ENCODE measurements at regions not wholly inside any gene's neighbourhood (a gene's known extent, or its start where the extent isn't known, plus 50 kb on each side); places are given as distances from the start of the nearest gene placed in this dataset.
A peak's percentile ranks its signal among the peaks of the same experiment; 100 is the strongest.
"Not testable (repeated sequence)": the region's sequence is repeated elsewhere in the genome, so short reads cannot be mapped to it uniquely, and the experiment has no call there.

DNA sequence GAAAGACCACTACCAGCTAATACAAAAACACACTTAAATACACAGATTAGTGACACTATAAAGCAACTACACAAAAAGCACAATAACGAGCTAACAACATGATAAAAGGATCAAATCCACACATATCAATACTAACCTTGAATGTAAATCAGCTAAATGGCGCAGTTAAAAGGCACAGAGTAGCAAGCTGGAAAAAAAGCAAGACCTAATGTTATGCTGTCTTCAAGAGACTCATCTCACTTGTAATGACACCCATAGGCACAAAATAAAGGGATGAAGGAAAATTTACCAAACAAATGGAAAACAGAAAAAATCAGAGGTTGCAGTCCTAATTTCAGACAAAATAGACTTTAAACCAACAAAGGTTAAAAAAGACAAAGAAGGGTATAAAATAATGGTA is 86.3 kb downstream of the NUS1 start:
- no peak for DNase-seq (ENCODE audit: low spot score)
- ATAC-seq = no peak

GRCh38 chr6:117771403-117771802 is 96.1 kb downstream of the NUS1 start:
- ATAC-seq (peak; percentile 43), DNase-seq (ENCODE audit: low spot score) (no peak)

- DNase-seq (ENCODE audit: low spot score) (no peak), ATAC-seq (no peak)
Observed at GRCh38 chr6:117776441-117776840, 101.2 kb downstream of the NUS1 start.

GRCh38 chr6:117781550-117781949 is 106.3 kb downstream of the NUS1 start:
- no peak for DNase-seq (ENCODE audit: low spot score)
- no peak for ATAC-seq

- ATAC-seq (no peak), DNase-seq (ENCODE audit: low spot score) (no peak)
Observed at GRCh38 chr6:117783279-117783678, 108.0 kb downstream of the NUS1 start.

DNA sequence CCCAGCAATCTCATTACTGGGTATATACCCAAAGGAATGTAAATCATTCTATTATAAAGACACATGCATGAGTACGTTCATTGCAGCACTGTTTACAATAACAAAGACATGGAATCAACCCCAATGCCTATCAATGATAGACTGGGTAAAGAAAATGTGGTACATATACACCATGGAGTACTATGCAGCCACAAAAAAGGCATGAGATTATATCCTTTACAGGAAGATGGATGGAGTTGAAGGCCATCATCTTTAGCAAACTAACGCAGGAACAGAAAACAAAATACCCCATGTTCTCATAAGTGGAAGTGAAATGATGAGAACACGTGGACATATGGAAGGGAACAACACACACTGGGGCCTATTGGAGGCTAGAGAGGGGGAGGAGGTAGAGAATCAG is 115.7 kb downstream of the NUS1 start:
- DNase-seq (ENCODE audit: low spot score) = no peak
- ATAC-seq = no peak

- ATAC-seq = no peak
- no peak for DNase-seq (ENCODE audit: low spot score)
Observed at GRCh38 chr6:117795234-117795633, 111.8 kb upstream of the SLC35F1 start.

DNA sequence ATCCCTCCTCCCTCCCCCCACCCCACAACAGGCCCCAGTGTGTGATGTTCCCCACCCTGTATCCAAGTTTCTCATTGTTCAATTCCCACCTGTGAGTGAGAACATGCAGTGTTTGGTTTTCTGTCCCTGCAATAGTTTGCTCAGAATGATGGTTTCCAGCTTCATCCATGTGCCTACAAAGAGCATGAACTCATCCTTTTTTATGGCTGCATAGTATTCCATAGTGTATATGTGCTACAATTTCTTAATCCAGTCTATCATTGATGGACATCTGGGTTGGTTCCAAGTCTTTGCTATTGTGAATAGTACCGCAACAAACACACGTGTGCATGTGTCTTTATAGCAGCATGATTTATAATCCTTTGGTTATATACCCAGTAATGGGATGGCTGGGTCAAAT is 108.2 kb upstream of the SLC35F1 start:
- ATAC-seq; DNase-seq (ENCODE audit: low spot score): not testable (repeated sequence)

DNA sequence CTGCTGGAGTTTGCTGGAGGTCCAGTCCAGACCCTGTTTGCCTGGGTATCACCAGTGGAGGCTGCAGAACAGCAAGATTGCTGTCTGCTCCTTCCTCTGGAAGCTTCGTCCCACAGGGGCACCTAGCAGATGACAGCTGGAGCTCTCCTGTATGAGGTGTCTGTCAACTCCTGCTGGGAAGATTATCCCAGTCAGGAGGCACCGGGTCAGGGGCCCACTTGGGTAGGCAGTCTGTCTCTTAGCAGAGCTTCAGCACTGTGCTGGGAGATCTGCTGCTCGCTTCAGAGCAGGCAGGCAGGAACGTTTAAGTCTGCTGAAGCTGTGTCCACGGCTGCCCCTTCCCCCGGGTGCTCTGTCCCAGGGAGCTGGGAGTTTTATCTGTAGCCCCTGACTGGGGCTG is 96.8 kb upstream of the SLC35F1 start:
- DNase-seq (ENCODE audit: low spot score) (no peak), ATAC-seq (no peak)

GRCh38 chr6:117817499-117817898 is 89.6 kb upstream of the SLC35F1 start:
- DNase-seq (ENCODE audit: low spot score) (no peak), ATAC-seq (no peak)

- DNase-seq (ENCODE audit: low spot score) = no peak
Observed at GRCh38 chr6:117817992-117818391, 89.1 kb upstream of the SLC35F1 start.

GRCh38 chr6:117818449-117818848 is 88.6 kb upstream of the SLC35F1 start:
- no peak for ATAC-seq

More at GRCh38 chr6:117817992-117818391, 89.1 kb upstream of the SLC35F1 start:
- ATAC-seq = no peak

DNA sequence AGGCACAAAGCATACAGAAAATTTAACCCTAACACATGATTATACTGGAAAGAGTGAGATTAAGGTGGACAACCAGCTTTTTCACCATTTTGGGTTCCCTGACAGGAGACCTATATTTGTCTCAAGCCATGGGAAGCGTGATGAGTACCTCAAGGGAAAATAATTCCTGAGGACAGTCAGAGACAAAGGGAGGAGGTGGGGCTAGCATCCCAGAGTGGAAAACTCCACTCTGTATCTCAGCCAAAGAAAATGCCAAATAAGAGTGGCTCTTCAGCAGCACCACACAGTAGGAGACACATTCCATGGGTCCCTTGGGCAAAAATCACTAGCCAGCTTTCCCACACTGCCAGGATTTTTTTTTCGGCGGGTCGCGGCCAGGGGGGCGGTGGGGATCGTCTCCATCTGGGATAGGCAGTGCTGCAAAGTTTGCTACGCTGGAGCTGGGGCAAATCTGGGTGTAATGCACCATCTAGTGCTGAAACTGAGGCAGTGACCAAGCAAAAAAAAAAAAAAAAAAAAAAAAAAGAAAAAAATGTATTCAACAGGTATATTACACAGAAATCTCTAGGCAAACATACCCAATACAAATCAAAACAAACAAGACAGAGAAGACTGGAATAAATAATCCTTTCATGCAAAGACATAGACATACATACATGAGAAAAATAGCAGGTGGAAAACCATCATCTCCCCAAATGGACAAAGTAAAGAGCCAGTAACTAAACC is 77.3 kb upstream of the SLC35F1 start:
- no peak for DNase-seq (ENCODE audit: low spot score)
- ATAC-seq = peak; percentile 59

More at GRCh38 chr6:117818449-117818848, 88.6 kb upstream of the SLC35F1 start:
- no peak for DNase-seq (ENCODE audit: low spot score)

DNA sequence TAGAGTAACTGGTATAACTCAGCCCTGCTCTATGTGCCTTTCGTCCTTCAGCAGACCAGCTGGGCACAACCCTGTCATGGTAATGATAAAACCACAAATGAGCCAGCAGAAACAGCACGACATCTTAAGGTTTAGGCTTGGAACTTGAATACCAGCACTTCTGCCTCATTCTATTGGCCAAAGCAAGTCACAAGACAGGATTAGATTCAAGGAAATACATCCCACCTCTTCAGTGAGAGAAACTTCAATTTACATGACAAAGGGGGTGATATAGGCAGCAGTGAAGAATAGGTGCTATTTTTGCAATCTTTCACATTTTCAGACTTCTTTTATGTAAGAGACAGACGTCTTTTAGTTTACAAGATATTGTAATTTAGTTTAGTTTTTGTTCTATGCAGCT is 69.8 kb upstream of the SLC35F1 start:
- no peak for DNase-seq (ENCODE audit: low spot score)
- ATAC-seq = no peak

GRCh38 chr6:117840541-117840983 is 66.5 kb upstream of the SLC35F1 start:
- no peak for DNase-seq (ENCODE audit: low spot score)

GRCh38 chr6:117847912-117848311 is 59.2 kb upstream of the SLC35F1 start:
- DNase-seq (ENCODE audit: low spot score) = no peak
- no peak for ATAC-seq

More at GRCh38 chr6:117840541-117840983, 66.5 kb upstream of the SLC35F1 start:
- peak; percentile 31 for ATAC-seq

GRCh38 chr6:117849087-117849486 is 58.0 kb upstream of the SLC35F1 start:
- DNase-seq (ENCODE audit: low spot score) (no peak), ATAC-seq (no peak)

All from left lobe of liver (tissue), 2 donors.